ENCODE measurements at regions not wholly inside any gene's neighbourhood (a gene's known extent, or its start where the extent isn't known, plus 50 kb on each side); places are given as distances from the start of the nearest gene placed in this dataset.

GRCh38 chr10:32175629-32176028 lies 119.4 kb upstream of the KIF5B start:
- no peak overlapping the region for H3K4me2 ChIP-seq (ENCODE audit: extremely low read depth, insufficient read depth, low read length)
- no peaks in the 10 kb centered on the region for H3K36me3 ChIP-seq (ENCODE audit: control insufficient read depth, insufficient read depth, low read length)
- H3K9me3 ChIP-seq (ENCODE audit: control insufficient read depth, insufficient read depth, low read depth, low read length) = no peaks in the 10 kb centered on the region
- H3K4me1 ChIP-seq (ENCODE audit: control insufficient read depth, extremely low read depth, insufficient read depth, low read length) = no peaks in the 10 kb centered on the region
- H2AFZ ChIP-seq (ENCODE audit: low read length) = no peak overlapping the region
- no peak overlapping the region for H3K4me3 ChIP-seq (replicated peaks in 1 of 4; ENCODE audit: control extremely low read depth in 1 of 4, insufficient read depth in 1 of 4, low read depth in 3 of 4, low read length in 4 of 4)
- H4K20me1 ChIP-seq (ENCODE audit: control insufficient read depth, extremely low read depth, insufficient read depth, low read length) = no peaks in the 10 kb centered on the region
- H3K79me2 ChIP-seq (ENCODE audit: control insufficient read depth, insufficient read depth, low read length) = no peaks in the 10 kb centered on the region
- TF ChIP-seq, protein P1, sequence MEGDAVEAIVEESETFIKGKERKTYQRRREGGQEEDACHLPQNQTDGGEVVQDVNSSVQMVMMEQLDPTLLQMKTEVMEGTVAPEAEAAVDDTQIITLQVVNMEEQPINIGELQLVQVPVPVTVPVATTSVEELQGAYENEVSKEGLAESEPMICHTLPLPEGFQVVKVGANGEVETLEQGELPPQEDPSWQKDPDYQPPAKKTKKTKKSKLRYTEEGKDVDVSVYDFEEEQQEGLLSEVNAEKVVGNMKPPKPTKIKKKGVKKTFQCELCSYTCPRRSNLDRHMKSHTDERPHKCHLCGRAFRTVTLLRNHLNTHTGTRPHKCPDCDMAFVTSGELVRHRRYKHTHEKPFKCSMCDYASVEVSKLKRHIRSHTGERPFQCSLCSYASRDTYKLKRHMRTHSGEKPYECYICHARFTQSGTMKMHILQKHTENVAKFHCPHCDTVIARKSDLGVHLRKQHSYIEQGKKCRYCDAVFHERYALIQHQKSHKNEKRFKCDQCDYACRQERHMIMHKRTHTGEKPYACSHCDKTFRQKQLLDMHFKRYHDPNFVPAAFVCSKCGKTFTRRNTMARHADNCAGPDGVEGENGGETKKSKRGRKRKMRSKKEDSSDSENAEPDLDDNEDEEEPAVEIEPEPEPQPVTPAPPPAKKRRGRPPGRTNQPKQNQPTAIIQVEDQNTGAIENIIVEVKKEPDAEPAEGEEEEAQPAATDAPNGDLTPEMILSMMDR (conservative IDR thresholded peaks at IDR 0.05 in 1 of 2, IDR thresholded peaks at IDR 0.05 in 1 of 2; ENCODE audit: low read depth in 1 of 2, low read length in 2 of 2) = no peak
- TF ChIP-seq EZH2 (IDR thresholded peaks at IDR 0.05; ENCODE audit: low read length, missing control alignments) = no peak
- H3K27me3 ChIP-seq (ENCODE audit: control insufficient read depth, insufficient read depth, low read length) = no peaks in the 10 kb centered on the region
- no peak overlapping the region for H3K9ac ChIP-seq (ENCODE audit: insufficient read depth, low read length)
- H3K27ac ChIP-seq (ENCODE audit: insufficient read depth, low read length) = no peak overlapping the region
- no peak for DNase-seq (ENCODE audit: low read depth in 2 of 2)

GRCh38 chr10:32174349-32174893 lies 118.2 kb upstream of the KIF5B start:
- H3K9ac ChIP-seq (ENCODE audit: insufficient read depth, low read length) = no peak overlapping the region
- H3K4me3 ChIP-seq (replicated peaks in 1 of 4; ENCODE audit: control extremely low read depth in 1 of 4, insufficient read depth in 1 of 4, low read depth in 3 of 4, low read length in 4 of 4) = no peak overlapping the region
- no peaks in the 10 kb centered on the region for H3K36me3 ChIP-seq (ENCODE audit: control insufficient read depth, insufficient read depth, low read length)
- H3K4me1 ChIP-seq (ENCODE audit: control insufficient read depth, extremely low read depth, insufficient read depth, low read length) = no peaks in the 10 kb centered on the region
- TF ChIP-seq, protein P1 (conservative IDR thresholded peaks at IDR 0.05 in 1 of 2, IDR thresholded peaks at IDR 0.05 in 1 of 2; ENCODE audit: low read depth in 1 of 2, low read length in 2 of 2) = no peak
- no peak for TF ChIP-seq EZH2 (IDR thresholded peaks at IDR 0.05; ENCODE audit: low read length, missing control alignments)
- no peaks in the 10 kb centered on the region for H3K79me2 ChIP-seq (ENCODE audit: control insufficient read depth, insufficient read depth, low read length)
- no peaks in the 10 kb centered on the region for H3K9me3 ChIP-seq (ENCODE audit: control insufficient read depth, insufficient read depth, low read depth, low read length)
- no peak overlapping the region for H2AFZ ChIP-seq (ENCODE audit: low read length)
- H4K20me1 ChIP-seq (ENCODE audit: control insufficient read depth, extremely low read depth, insufficient read depth, low read length) = no peaks in the 10 kb centered on the region
- H3K27me3 ChIP-seq (ENCODE audit: control insufficient read depth, insufficient read depth, low read length) = no peaks in the 10 kb centered on the region
- no peak overlapping the region for H3K27ac ChIP-seq (ENCODE audit: insufficient read depth, low read length)
- H3K4me2 ChIP-seq (ENCODE audit: extremely low read depth, insufficient read depth, low read length) = no peak overlapping the region
- DNase-seq (ENCODE audit: low read depth in 2 of 2) = no peak

GRCh38 chr10:32171204-32171603 lies 115.0 kb upstream of the KIF5B start:
- Histone ChIP-seq H3K4me1 (ENCODE audit: control insufficient read depth, extremely low read depth, insufficient read depth, low read length) (no peaks in the 10 kb centered on the region), H2AFZ (ENCODE audit: low read length) (no peak overlapping the region), H3K4me3 (replicated peaks in 1 of 4; ENCODE audit: control extremely low read depth in 1 of 4, insufficient read depth in 1 of 4, low read depth in 3 of 4, low read length in 4 of 4) (no peak overlapping the region), H3K36me3 (ENCODE audit: control insufficient read depth, insufficient read depth, low read length) (no peaks in the 10 kb centered on the region), H3K27ac (ENCODE audit: insufficient read depth, low read length) (no peak overlapping the region), H3K27me3 (ENCODE audit: control insufficient read depth, insufficient read depth, low read length) (no peaks in the 10 kb centered on the region), H4K20me1 (ENCODE audit: control insufficient read depth, extremely low read depth, insufficient read depth, low read length) (no peaks in the 10 kb centered on the region), H3K79me2 (ENCODE audit: control insufficient read depth, insufficient read depth, low read length) (no peaks in the 10 kb centered on the region), H3K9me3 (ENCODE audit: control insufficient read depth, insufficient read depth, low read depth, low read length) (no peaks in the 10 kb centered on the region), H3K4me2 (ENCODE audit: extremely low read depth, insufficient read depth, low read length) (no peak overlapping the region), H3K9ac (ENCODE audit: insufficient read depth, low read length) (no peak overlapping the region)
- no peak for DNase-seq (ENCODE audit: low read depth in 2 of 2)
- TF ChIP-seq, protein P1 (conservative IDR thresholded peaks at IDR 0.05 in 1 of 2, IDR thresholded peaks at IDR 0.05 in 1 of 2; ENCODE audit: low read depth in 1 of 2, low read length in 2 of 2) = no peak
- TF ChIP-seq EZH2 (IDR thresholded peaks at IDR 0.05; ENCODE audit: low read length, missing control alignments) = no peak
